Suppressor macrophage treated with lipopolysaccharide for 4 hours (primary cell): ENCODE measurements at regions not wholly inside any gene's neighbourhood (a gene's known extent, or its start where the extent isn't known, plus 50 kb on each side); places are given as distances from the start of the nearest gene placed in this dataset.
A peak's percentile ranks its signal among the peaks of the same experiment; 100 is the strongest.
"Not testable (repeated sequence)": the region's sequence is repeated elsewhere in the genome, so short reads cannot be mapped to it uniquely, and the experiment has no call there.

Source experiments
- DNase-seq: peaks from one replicate; pipeline ENCODE4 v3.0.0-alpha.2; 2020

DNA sequence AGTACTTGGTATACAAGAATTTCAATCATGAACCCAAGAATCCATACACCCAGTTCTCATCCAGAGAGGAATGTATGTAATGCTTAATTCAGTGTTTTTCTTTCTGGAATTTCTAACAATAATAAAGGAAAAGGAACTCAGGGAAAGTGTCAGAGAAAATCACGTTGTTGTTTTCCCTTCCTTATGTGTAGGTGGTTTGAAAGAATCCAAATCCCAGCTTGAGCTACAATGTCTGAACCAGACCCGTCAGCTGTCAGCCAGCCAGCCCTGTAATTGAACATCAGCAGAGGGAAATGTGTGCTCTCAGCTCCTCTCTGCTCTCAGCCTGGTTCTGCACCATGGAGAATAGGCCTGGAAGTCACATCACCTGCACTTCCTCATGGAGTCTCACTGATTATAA is 126.5 kb downstream of the TMEM30B start:
- DNase-seq: no peak

GRCh38 chr14:61153914-61154545 is 127.1 kb downstream of the TMEM30B start:
- DNase-seq: peak; percentile 46

DNA sequence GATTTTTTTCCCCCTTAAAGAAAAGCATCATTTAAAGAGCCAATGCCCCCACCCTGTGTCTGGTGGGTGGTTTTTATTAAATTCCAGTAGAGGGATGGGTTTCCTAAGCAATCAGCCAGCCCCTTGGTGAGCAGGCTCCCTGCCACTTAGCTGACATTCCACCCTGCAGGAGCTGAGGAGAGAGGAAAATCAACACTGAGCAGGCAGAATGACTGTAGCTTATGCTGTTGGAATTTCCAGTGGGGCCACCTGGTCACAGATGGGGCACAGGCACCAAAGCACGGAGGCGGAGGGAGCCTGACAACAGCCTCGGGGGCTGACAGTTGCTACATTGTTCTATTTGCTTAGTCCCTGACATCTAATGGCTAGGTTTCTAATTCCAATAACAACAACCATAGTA is 127.7 kb downstream of the TMEM30B start:
- no peak for DNase-seq

DNA sequence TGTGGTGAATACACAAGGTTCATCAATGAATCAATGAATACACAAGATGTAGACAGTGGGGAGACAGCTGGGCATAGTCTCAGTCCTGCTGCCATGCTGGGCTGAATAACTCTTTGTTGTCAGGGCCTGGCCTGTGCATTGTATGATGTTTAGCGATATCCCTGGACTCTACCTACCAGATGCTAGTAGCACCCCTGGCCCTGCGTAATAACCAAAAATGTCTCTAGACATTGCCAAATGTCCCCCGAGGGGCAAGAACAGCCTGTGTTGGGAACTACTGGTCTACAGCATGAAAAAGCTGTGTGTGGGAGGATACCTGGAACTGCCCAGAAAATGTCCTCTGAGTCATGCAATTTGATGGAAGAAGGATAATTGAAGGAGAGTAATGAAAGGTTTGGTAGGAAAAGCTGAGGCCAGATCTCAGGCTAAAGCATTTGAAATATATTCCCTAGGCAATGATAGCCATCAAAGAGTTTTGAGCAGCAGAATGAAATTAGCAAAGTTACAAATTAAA is 128.2 kb downstream of the TMEM30B start:
- DNase-seq: no peak

DNA sequence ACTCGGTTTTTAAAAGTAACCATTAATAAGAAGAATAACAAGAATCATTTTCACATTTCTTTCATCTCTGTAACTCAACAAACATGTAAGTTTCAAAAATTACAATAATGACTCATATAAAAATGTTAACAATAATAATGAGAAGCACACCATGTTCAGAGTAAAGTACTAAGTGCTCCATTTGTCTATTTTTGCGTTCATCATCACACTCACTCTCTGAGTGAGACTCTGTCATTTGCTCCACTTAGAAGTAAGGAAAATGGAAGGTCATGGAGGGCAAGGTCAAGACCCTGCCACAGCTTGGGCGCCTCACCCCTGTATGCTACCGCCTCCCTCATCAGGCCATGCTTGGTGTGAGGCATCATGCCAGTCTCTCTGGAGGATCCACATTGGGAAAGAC is 129.9 kb downstream of the TMEM30B start:
- no peak for DNase-seq

- no peak for DNase-seq
Observed at GRCh38 chr14:61150851-61151250, 130.3 kb downstream of the TMEM30B start.

- DNase-seq: no peak
Observed at GRCh38 chr14:61149896-61150295, 131.2 kb downstream of the TMEM30B start.

DNA sequence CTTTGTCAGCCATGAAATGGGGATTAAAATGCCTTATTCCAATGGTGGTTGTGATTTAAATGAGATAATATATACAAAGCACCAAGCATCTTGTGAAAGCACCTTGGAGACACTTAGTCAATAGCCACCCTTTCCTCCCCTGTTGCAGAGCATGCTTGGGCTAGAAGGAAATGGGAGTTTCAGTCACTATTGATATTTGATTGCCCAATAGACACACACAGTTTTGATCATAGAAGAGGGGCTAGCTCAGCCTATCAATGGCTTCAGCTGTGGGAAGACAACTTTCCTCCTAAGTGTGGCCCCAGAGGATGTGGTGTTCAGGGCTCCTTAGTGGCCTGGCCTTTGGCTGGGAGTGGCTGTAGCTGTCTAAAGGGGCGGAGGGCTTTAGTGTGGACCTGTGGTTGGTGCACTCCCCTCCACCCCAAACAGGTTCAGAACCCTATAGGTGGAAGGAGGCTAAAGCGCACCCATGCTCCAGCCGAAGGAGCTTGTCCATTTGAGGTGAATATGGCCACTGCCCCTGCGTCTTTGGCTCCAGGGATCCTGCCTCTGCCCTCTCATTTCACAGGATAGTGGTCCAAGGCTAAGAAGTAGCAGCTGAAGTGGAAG is 132.3 kb downstream of the TMEM30B start:
- DNase-seq: no peak

- DNase-seq: no peak
Observed at GRCh38 chr14:61147831-61148549, 133.1 kb downstream of the TMEM30B start.

DNA sequence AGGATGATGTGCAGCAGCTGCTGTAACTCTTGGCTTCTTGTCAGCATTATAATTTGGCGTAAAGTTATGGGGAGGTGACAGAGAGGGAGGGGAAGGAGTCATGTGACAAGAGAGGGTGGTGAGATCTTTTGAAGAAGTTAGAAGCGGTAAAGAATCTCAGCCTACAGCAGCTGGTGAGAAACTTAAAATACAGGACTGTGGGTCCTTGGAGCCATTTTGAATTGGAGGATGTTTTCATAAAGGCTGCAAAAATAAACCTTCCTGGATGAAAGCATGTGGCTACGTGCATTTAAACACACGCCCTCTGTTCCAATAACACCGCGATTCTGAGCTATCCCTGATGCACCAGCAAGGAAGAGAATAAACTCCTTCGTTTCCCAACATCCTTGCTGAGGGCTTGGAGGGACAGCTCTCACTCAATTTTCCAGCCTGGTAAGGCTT is 133.7 kb downstream of the TMEM30B start:
- no peak for DNase-seq

GRCh38 chr14:61146899-61147298 is 134.2 kb downstream of the TMEM30B start:
- DNase-seq: no peak

DNA sequence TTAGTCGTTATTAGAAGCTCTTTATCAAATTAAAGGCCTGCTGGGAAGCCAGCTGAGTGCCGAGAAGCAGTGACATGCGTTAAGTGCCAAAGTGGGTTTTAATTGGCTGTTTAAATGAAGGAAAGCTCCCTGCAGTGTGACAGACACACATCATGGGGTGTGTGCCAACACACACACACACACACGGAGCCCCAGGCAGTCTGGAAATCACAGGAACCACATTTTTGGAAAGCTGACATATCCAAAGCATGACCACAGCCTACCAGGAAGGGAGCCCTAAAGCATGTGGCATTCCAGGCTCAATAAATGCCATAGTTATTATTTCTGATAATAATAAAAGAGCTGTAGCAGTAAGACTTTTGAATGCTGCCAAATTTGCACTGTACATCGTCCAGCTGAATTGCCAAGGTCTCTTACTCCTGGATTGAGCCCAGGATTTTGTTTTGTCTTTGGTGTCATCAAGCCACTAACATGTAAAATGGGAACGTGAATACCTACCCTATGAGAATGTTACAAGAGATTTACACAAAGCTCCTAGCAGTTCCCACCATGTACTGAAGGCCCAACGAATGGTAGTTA is 135.1 kb downstream of the TMEM30B start:
- DNase-seq: no peak

DNA sequence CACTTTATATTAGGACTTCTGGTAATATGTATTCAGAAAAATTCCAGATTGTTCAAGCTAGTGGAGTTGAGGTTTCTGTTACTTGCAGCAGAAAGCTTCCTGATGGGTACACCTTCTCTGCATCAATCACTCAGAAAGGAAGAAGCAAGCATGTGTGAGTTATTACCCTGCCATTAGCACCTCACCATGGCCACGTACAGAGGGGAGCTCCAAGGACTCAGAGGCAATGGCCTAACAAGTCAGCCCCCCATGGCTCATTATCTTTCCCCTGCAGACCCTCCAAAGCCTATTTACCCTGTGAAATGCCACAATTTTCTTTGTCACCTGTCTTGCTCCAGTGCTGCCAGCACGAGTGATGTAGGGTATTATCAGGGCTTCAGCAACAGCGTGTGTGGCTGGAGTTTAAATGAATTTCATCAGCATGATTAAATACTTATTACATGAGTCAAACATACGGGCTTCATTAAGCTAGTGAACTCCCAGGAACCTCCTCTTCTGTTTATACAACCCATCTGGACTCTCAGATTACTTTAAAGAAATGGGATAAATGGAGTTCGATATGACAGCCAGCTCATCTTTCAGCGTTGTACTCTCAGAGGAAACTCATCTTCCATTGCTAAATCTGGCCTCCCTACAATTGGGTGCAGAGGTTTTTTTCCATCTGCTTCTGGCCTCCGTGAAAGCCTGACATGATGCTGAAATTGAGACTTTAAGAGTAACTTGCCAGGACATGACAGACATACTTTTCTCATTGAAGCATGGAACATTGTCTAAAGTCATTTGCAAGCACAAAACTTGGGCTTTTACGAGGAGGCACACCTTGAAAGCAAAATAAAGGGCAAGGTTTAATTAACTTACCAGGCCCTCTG is 135.9 kb downstream of the TMEM30B start:
- DNase-seq: no peak

DNA sequence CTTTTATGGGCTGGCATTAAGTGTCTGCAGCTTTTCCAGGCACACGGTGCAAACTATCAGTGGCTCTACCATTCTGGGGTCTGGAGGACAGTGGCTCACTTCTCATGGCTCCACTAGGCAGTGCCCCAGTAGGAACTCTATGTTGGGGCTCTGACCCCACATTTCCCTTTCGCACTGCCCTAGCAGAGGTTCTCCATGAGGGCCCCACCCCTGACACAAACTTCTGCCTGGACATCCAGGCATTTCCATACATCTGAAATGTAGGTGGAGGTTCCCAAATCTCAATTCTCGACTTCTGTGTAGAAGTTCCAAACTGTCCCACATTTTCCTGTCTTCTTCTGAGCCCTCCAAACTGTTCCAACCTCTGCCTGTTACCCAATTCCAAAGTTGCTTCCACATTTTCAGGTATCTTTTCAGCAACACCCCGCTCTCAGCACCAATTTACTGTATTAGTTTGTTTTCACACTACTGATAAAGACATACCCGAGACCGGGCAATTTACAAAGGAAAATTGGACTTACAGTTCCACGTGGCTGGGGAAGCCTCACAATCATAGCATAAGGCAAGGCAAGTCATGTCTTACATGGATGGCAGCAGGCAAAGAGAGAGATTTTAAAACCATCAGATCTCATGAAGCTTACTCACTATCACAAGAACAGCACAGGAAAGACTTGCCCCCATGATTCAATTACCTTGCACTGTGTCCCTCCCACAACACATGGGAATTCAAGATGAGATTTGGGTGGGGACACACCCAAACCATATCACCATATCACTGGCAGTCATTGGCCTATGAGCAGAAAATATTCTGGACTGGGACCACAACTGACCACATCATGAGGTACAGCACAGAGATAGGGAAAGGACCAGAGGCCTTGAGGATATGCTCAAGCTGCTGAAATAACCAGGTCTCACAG is 136.8 kb downstream of the TMEM30B start:
- not testable (repeated sequence) for DNase-seq

DNA sequence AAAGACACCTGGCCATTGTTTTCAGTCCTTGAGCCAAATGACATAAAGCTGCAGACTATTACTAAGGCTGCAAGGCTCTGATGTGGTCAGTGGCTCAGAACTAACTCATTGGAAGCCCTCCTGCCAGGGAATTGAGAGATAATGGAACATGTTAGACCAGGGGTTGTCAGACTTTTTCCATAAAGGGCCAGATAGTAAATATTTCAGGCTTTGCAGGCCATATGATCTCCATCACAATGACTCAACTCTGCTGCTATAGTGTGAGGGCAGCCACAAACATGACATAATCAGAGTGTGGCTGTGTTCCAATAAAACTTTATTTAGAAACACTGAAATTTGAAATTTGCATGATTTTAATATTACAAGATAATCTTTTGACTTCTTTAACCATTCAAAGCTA is 140.3 kb downstream of the TMEM30B start:
- no peak for DNase-seq

DNA sequence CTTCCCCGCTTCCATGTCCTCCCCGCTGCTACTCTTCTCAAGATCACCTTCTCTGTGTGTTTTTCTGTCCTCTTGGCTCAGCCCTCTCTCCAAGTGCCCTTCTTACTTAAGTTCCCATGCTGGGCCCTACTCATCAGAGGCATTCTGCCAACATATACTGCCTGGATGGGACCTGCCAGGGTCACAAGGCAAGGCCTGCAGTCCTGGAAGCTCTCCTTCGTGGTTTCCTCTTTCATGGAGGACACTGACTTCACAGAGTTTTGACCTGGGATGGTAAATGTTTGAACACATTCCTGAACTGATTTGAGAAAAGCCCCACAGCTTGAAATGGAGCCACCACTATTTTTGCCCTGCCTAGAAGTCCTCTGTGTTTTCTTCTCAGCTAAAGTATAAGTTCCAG is 140.9 kb downstream of the TMEM30B start:
- no peak for DNase-seq

- no peak for DNase-seq
Observed at GRCh38 chr14:61139006-61139599, 142.0 kb downstream of the TMEM30B start.

GRCh38 chr14:61132894-61133293 is 148.2 kb downstream of the TMEM30B start:
- no peak for DNase-seq

DNA sequence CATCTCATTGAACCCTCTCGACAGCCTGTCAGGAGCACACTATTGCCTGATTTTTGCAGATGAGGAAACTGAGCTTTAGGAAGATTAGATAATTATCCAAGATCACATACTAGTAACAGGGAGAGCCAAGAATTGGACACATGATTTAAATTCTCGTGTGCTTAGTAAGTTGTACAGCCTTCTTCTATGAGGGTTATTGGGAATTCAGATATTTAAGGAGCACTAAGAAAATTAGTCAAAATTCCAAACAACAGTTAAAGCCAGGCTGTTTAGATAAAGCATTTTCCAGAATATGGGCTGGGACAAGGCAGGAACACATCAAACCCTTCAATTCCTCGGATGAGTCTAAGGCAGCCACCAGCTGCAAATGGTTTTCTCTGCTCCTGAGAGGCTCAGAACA is 148.8 kb downstream of the TMEM30B start:
- no peak for DNase-seq

GRCh38 chr14:61130512-61131260 is 149.6 kb downstream of the SLC38A6 start:
- no peak for DNase-seq
